Keratinocyte (primary cell): ENCODE measurements at regions not wholly inside any gene's neighbourhood (a gene's known extent, or its start where the extent isn't known, plus 50 kb on each side); places are given as distances from the start of the nearest gene placed in this dataset.

Experiments used
- EZH2 ChIP-seq: IDR thresholded peaks from one replicate; pipeline ENCODE4 v1.6.1; 2012; ENCODE audit warnings: inconsistent platforms, mild to moderate bottlenecking, low read length, moderate library complexity
- TF ChIP-seq, protein P1 (sequence below), 3 experiments: IDR thresholded peaks in 1 of 3; conservative IDR thresholded peaks in 1 of 3; optimal IDR thresholded peaks in 1 of 3; 2 replicates in 2 of 3; 3 replicates in 1 of 3; pipeline versions ENCODE3 to v1.5.1; 2011; ENCODE audit warnings: low read length in 3 of 3, mild to moderate bottlenecking in 3 of 3, moderate library complexity in 2 of 3, control low read depth in 1 of 3, inconsistent platforms in 1 of 3; ENCODE audit not compliant: insufficient read depth in 2 of 3; ENCODE audit errors: extremely low read depth in 1 of 3

- TF ChIP-seq, protein P1, sequence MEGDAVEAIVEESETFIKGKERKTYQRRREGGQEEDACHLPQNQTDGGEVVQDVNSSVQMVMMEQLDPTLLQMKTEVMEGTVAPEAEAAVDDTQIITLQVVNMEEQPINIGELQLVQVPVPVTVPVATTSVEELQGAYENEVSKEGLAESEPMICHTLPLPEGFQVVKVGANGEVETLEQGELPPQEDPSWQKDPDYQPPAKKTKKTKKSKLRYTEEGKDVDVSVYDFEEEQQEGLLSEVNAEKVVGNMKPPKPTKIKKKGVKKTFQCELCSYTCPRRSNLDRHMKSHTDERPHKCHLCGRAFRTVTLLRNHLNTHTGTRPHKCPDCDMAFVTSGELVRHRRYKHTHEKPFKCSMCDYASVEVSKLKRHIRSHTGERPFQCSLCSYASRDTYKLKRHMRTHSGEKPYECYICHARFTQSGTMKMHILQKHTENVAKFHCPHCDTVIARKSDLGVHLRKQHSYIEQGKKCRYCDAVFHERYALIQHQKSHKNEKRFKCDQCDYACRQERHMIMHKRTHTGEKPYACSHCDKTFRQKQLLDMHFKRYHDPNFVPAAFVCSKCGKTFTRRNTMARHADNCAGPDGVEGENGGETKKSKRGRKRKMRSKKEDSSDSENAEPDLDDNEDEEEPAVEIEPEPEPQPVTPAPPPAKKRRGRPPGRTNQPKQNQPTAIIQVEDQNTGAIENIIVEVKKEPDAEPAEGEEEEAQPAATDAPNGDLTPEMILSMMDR (optimal IDR thresholded peaks at IDR 0.05 in 1 of 3, IDR thresholded peaks at IDR 0.05 in 1 of 3, conservative IDR thresholded peaks at IDR 0.05 in 1 of 3; ENCODE audit: extremely low read depth in 1 of 3, insufficient read depth in 2 of 3, low read length in 3 of 3): no peak
- TF ChIP-seq EZH2: no peak
These were observed 78.1 kb upstream of the PPP2R5C start for GRCh38 chr14:101683365-101683764.
